Naive thymus-derived CD4-positive, alpha-beta T cell (primary cell): ENCODE measurements at regions not wholly inside any gene's neighbourhood (a gene's known extent, or its start where the extent isn't known, plus 50 kb on each side); places are given as distances from the start of the nearest gene placed in this dataset.

ENCODE experiments used
- ATAC-seq: fragments of 150-1000 bp; cut with Tn5 transposase; 2 replicates; pipeline ENCODE4 v1.10.0; 2021; ENCODE audit warnings: mild to moderate bottlenecking, moderate library complexity
- CTCF ChIA-PET: fragments of 350-600 bp; sonication (Branson Sonifier 250); formaldehyde crosslinking; loops from one replicate; lab custom pipeline; 2021; ENCODE audit warnings: antibody characterized with exemption; lab: Charles Lee
- POLR2A ChIA-PET: fragments of 350-600 bp; sonication (Branson Sonifier 250); formaldehyde crosslinking; loops from one replicate; lab custom pipeline; 2021; ENCODE audit warnings: antibody characterized with exemption, inconsistent platforms; lab: Charles Lee
- DNase-seq, 9 donors: peaks; one replicate each; pipeline versions ENCODE4 v3.0.0 to v3.0.0-alpha.2; 2020 to 2022; ENCODE audit warnings: mixed read lengths in 1 of 9
- H3K27ac ChIP-seq: one replicate; pipeline ENCODE4 v1.7.0; 2013; ENCODE audit warnings: mild to moderate bottlenecking, low read depth, low read length, moderate library complexity
- H3K27me3 ChIP-seq, 2 donors: one replicate each; pipeline ENCODE4 v1.7.0; 2013; ENCODE audit warnings: low read length in 2 of 2, mild to moderate bottlenecking in 2 of 2, moderate library complexity in 2 of 2; ENCODE audit not compliant: control insufficient read depth in 2 of 2, insufficient read depth in 2 of 2
- H3K36me3 ChIP-seq, 3 experiments: 1 replicate in 2 of 3; 2 replicates in 1 of 3; pipeline ENCODE4 v1.7.0; 2013; ENCODE audit warnings: low read length in 3 of 3, mild to moderate bottlenecking in 3 of 3, moderate library complexity in 1 of 3; ENCODE audit not compliant: insufficient read depth in 3 of 3, control insufficient read depth in 2 of 3
- H3K4me1 ChIP-seq, 2 donors: one replicate each; pipeline ENCODE4 v1.7.0; 2013; ENCODE audit warnings: low read length in 2 of 2, mild to moderate bottlenecking in 2 of 2, moderate library complexity in 1 of 2; ENCODE audit not compliant: control insufficient read depth in 2 of 2, insufficient read depth in 2 of 2
- H3K4me3 ChIP-seq: 2 replicates; pipeline ENCODE4 v1.7.0; 2013; ENCODE audit warnings: mild to moderate bottlenecking, low read length
- H3K9me3 ChIP-seq, 3 experiments: 1 replicate in 2 of 3; 2 replicates in 1 of 3; pipeline ENCODE4 v1.7.0; 2013; ENCODE audit warnings: low read length in 3 of 3; ENCODE audit not compliant: control insufficient read depth in 2 of 3
- H3K27ac Mint-ChIP-seq, 9 donors: one replicate each; pipeline ENCODE4 v1.8.0; 2020 to 2022; ENCODE audit warnings: mixed read lengths in 9 of 9, mild to moderate bottlenecking in 8 of 9, moderate library complexity in 5 of 9, inconsistent platforms in 2 of 9
- H3K27me3 Mint-ChIP-seq, 5 donors: one replicate each; pipeline ENCODE4 v1.8.0; 2021 to 2022; ENCODE audit warnings: mixed read lengths in 5 of 5, mild to moderate bottlenecking in 1 of 5
- H3K36me3 Mint-ChIP-seq, 5 donors: one replicate each; pipeline ENCODE4 v1.8.0; 2020 to 2022; ENCODE audit warnings: mixed read lengths in 5 of 5, mild to moderate bottlenecking in 3 of 5, inconsistent platforms in 1 of 5
- H3K4me1 Mint-ChIP-seq, 7 donors: one replicate each; pipeline ENCODE4 v1.8.0; 2020 to 2022; ENCODE audit warnings: mixed read lengths in 7 of 7, mild to moderate bottlenecking in 3 of 7, inconsistent platforms in 1 of 7
- H3K4me3 Mint-ChIP-seq, 10 donors: one replicate each; pipeline ENCODE4 v1.8.0; 2020 to 2022; ENCODE audit warnings: mild to moderate bottlenecking in 10 of 10, mixed read lengths in 10 of 10, moderate library complexity in 6 of 10, inconsistent platforms in 2 of 10
- H3K9me3 Mint-ChIP-seq, 11 donors: one replicate each; pipeline ENCODE4 v1.8.0; 2020 to 2022; ENCODE audit warnings: mixed read lengths in 11 of 11, mild to moderate bottlenecking in 4 of 11, inconsistent platforms in 1 of 11, moderate library complexity in 1 of 11
- intact Hi-C, 2 donors: fragments of 100-400 bp; cut with micrococcal nuclease; formaldehyde crosslinking; loops; one replicate each; pipeline ENCODE4 v1.15.1; 2023

DNA sequence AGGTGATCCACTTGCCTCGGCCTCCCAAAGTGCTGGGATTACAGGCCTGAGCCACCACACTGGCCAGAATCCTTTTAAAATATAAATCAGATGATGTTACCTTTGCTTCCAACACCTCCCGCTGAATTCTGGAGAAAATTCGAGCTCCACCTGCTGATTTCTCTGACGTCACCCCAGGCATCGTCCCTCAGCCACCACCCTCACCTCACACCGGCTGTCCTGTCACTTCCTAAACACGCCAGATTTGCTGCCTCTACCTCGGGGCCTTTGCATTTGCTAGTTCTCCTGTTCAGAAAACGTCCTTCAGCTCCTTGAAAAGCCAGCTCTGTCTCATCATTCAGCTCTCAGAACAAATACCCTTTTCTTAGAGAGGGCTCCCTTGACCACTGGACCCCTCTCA is 57.9 kb downstream of the FBXO2 start:
- Histone ChIP-seq H3K36me3 (no peaks in the 10 kb centered on the region), H3K27ac (no peak overlapping the region), H3K4me1 (no peaks in the 10 kb centered on the region), H3K4me3 (no peak overlapping the region), H3K9me3 (no peaks in the 10 kb centered on the region), H3K27me3 (no peaks in the 10 kb centered on the region)
- Mint-ChIP-seq H3K9me3 (peaks cover 0 to 11% (median 2%) of the 10 kb centered on the region in 11 donors), H3K27ac (peak overlapping the region in 1 of 9 donors; percentile 48), H3K36me3 (peaks cover 0 to 3% (median 0%) of the 10 kb centered on the region in 5 donors), H3K4me3 (no peak overlapping the region), H3K27me3 (peaks cover 6 to 24% (median 14%) of the 10 kb centered on the region in 5 donors), H3K4me1 (no peaks in the 10 kb centered on the region)
- DNase-seq (no peak), ATAC-seq (no peak)
- intact Hi-C loops, result no loop called here
- POLR2A ChIA-PET, result no interaction called here
- CTCF ChIA-PET, result interaction anchor here (0.7 kb wide), 1 partner anchor 35 kb away, joined by 3 read pairs; no protein-coding TSS in a partner anchor

DNA sequence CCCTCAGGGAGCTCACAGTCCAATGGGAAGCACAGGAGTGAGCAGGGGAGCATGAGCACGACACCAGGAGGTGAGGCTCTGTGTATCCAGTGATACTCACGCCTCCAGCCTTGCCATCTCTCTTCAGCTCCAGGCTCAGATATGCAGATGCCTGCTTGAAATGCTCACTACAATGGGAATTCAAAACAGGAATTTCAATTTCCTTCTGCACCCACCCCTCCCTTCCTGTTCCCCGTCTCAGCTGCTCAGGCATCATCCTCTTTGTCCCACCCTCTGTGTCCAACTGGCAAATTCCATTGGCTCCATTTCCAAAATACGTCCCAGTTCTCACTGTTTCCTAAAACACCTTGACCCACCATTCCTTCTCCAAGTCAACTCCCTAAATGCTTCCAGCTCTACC is 58.9 kb downstream of the FBXO2 start:
- CTCF ChIA-PET, result no interaction called here
- no peaks in the 10 kb centered on the region for H3K27me3 ChIP-seq

DNA sequence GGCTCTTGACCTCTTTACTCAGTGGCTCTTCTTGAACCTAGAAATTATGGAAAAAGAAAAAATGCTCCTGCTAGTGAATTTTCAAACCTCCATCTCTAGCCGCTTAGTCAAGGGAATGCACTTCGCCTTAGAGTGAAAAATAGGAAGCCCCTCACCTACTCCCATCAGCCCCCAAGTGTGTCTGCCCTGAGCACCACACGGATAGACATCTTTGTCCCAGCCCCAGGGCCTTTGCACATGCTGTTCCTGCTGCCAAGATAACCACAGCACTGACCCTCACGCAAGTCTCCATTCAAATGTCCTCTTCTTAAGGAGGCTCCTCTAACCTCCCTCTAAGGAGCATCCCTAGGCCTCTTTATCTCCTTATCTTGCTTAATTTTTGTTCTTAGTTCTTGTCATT is 59.6 kb downstream of the FBXO2 start:
- H3K27me3 ChIP-seq, result no peaks in the 10 kb centered on the region
- ATAC-seq (no peak), DNase-seq (no peak)
- H3K27me3 Mint-ChIP-seq, result peaks cover 7 to 32% (median 16%) of the 10 kb centered on the region in 5 donors
- H3K4me1 ChIP-seq, result no peaks in the 10 kb centered on the region
- intact Hi-C loops, result no loop called here
- no peaks in the 10 kb centered on the region for H3K36me3 ChIP-seq
- H3K27ac Mint-ChIP-seq, result no peak overlapping the region
- no peak overlapping the region for H3K4me3 Mint-ChIP-seq
- peaks cover 0 to 12% (median 2%) of the 10 kb centered on the region in 11 donors for H3K9me3 Mint-ChIP-seq
- H3K27ac ChIP-seq, result no peak overlapping the region
- POLR2A ChIA-PET, result no interaction called here
- H3K4me1 Mint-ChIP-seq, result no peaks in the 10 kb centered on the region
- H3K9me3 ChIP-seq, result no peaks in the 10 kb centered on the region
- H3K4me3 ChIP-seq, result no peak overlapping the region
- H3K36me3 Mint-ChIP-seq, result peaks cover 0 to 3% (median 0%) of the 10 kb centered on the region in 5 donors
- CTCF ChIA-PET, result no interaction called here

More for the DNA sequence above, 58.9 kb downstream of the FBXO2 start:
- H3K4me1 ChIP-seq, result no peaks in the 10 kb centered on the region
- Mint-ChIP-seq H3K27me3 (peaks cover 7 to 29% (median 14%) of the 10 kb centered on the region in 5 donors), H3K9me3 (peaks cover 0 to 12% (median 2%) of the 10 kb centered on the region in 11 donors), H3K36me3 (peaks cover 0 to 3% (median 0%) of the 10 kb centered on the region in 5 donors), H3K4me3 (no peak overlapping the region), H3K4me1 (no peaks in the 10 kb centered on the region), H3K27ac (no peak overlapping the region)
- ATAC-seq (no peak), DNase-seq (no peak)
- H3K27ac ChIP-seq, result no peak overlapping the region
- intact Hi-C loops, result no loop called here
- POLR2A ChIA-PET, result no interaction called here
- no peaks in the 10 kb centered on the region for H3K36me3 ChIP-seq
- no peak overlapping the region for H3K4me3 ChIP-seq
- no peaks in the 10 kb centered on the region for H3K9me3 ChIP-seq

DNA sequence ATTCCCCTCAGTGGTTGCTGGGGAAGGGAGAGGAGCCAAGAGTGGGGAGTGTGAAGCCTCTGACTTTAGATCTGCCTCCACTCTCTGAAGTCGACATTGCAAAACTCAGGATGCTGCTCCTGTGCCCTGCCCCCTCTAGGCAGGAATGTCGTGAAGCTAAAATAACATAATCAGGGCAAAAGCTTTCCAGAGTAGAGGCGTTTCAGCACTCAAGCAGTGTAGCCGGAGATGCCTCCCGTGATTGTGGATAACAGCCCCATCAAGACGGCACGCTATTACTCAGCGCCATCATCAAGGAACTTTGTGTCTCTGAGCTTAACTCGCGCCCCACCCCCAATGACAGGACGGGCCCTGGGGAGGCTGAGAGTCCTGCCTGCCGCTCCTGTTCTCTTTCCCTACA is 60.0 kb downstream of the FBXO2 start:
- H3K4me3 Mint-ChIP-seq, result no peak overlapping the region
- intact Hi-C loops, result no loop called here
- no peaks in the 10 kb centered on the region for H3K9me3 ChIP-seq
- no peak overlapping the region for H3K4me3 ChIP-seq
- H3K36me3 ChIP-seq, result no peaks in the 10 kb centered on the region
- CTCF ChIA-PET, result no interaction called here
- H3K4me1 ChIP-seq, result no peaks in the 10 kb centered on the region
- ATAC-seq (no peak), DNase-seq (no peak)
- peaks cover 0 to 3% (median 0%) of the 10 kb centered on the region in 5 donors for H3K36me3 Mint-ChIP-seq
- H3K4me1 Mint-ChIP-seq, result no peaks in the 10 kb centered on the region
- H3K9me3 Mint-ChIP-seq, result peaks cover 0 to 12% (median 2%) of the 10 kb centered on the region in 11 donors
- no peaks in the 10 kb centered on the region for H3K27me3 ChIP-seq
- POLR2A ChIA-PET, result no interaction called here
- H3K27me3 Mint-ChIP-seq, result peaks cover 7 to 32% (median 16%) of the 10 kb centered on the region in 5 donors
- H3K27ac ChIP-seq, result no peak overlapping the region
- no peak overlapping the region for H3K27ac Mint-ChIP-seq

DNA sequence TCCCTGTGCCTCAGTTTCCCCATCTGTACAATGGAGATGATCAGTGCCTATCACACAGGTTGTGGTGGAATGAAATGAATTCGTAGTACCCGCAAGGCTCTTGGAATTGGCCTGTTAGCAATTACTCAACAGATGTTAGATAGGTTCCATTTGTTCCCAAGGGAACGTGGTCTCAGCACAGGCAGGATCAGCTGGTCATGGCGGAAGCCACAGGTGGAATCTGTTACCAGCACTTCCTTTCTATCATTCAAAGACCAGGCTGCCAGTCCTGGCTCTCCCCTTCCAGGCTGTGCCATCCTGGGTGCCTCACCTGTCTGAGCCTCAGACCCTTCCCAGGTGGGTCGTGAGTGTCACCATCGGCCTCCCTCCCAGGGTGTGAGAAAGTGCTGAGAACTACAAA is 61.5 kb downstream of the FBXO2 start:
- intact Hi-C loops, result no loop called here

DNA sequence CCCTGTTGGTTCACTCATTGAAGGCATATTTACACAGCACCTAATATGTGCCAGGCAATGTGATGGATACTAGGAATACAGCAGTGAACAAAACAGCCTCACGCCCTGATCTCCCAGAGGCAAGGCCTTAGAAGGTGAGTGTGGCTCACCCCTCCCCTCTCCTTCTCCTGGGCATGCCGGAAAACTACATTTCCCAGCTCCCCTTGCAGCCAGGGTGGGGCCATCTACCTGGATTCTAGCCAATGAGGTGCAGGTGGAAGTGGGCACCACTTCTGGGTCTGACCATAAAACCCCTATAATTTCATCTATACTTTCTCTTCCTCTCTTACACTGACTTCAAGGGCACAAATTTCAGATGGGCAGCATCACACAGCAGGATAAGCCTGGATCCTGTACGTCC is 63.8 kb downstream of the FBXO2 start:
- no peaks in the 10 kb centered on the region for H3K36me3 ChIP-seq
- H3K4me1 Mint-ChIP-seq, result no peaks in the 10 kb centered on the region
- DNase-seq (no peak), ATAC-seq (no peak)
- peaks cover 0 to 3% (median 0%) of the 10 kb centered on the region in 5 donors for H3K36me3 Mint-ChIP-seq
- POLR2A ChIA-PET, result no interaction called here
- H3K9me3 Mint-ChIP-seq, result peaks cover 0 to 16% (median 2%) of the 10 kb centered on the region in 11 donors
- H3K4me3 Mint-ChIP-seq, result no peak overlapping the region
- H3K9me3 ChIP-seq, result no peaks in the 10 kb centered on the region
- H3K4me1 ChIP-seq, result no peaks in the 10 kb centered on the region
- H3K27ac Mint-ChIP-seq, result no peak overlapping the region
- H3K4me3 ChIP-seq, result no peak overlapping the region
- H3K27ac ChIP-seq, result no peak overlapping the region
- CTCF ChIA-PET, result no interaction called here
- intact Hi-C loops, result no loop called here
- H3K27me3 ChIP-seq, result no peaks in the 10 kb centered on the region
- peaks cover 2 to 26% (median 16%) of the 10 kb centered on the region in 5 donors for H3K27me3 Mint-ChIP-seq

More for the DNA sequence above, 61.5 kb downstream of the FBXO2 start:
- H3K36me3 Mint-ChIP-seq, result peaks cover 0 to 3% (median 0%) of the 10 kb centered on the region in 5 donors
- no peak overlapping the region for H3K4me3 Mint-ChIP-seq
- Histone ChIP-seq H3K27ac (no peak overlapping the region), H3K4me3 (no peak overlapping the region), H3K4me1 (no peaks in the 10 kb centered on the region), H3K9me3 (no peaks in the 10 kb centered on the region), H3K36me3 (no peaks in the 10 kb centered on the region), H3K27me3 (no peaks in the 10 kb centered on the region)
- peaks cover 7 to 38% (median 16%) of the 10 kb centered on the region in 5 donors for H3K27me3 Mint-ChIP-seq
- H3K27ac Mint-ChIP-seq, result no peak overlapping the region
- POLR2A ChIA-PET, result no interaction called here
- ATAC-seq, result no peak
- no peaks in the 10 kb centered on the region for H3K4me1 Mint-ChIP-seq
- peaks cover 0 to 14% (median 2%) of the 10 kb centered on the region in 11 donors for H3K9me3 Mint-ChIP-seq
- CTCF ChIA-PET, result interaction anchor here (0.5 kb wide), 1 partner anchor 279 kb away, joined by 3 read pairs; no protein-coding TSS in a partner anchor
- DNase-seq, result no peak
